ENCODE measurements at regions not wholly inside any gene's neighbourhood (a gene's known extent, or its start where the extent isn't known, plus 50 kb on each side); places are given as distances from the start of the nearest gene placed in this dataset.

DNA sequence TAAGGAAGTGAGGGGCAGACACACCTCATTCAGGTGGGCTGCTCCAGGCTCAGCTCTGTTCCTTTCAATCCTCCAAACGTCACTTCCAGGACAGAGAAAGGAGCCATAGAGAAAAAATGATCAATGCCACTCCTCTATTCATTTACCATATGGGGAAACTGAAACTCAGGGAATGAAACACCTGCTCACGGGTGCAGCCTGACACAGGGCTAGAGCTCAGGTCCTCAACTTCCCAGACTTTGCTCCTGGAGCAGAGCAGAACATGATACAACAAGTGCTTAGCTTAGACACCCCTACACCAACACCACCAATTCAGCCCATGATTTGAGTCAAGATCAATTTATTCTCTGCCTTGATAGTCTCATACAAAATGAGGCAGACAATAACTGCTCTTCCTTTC, 58.5 kb upstream of the LPP start:
- TF ChIP-seq, protein P1, sequence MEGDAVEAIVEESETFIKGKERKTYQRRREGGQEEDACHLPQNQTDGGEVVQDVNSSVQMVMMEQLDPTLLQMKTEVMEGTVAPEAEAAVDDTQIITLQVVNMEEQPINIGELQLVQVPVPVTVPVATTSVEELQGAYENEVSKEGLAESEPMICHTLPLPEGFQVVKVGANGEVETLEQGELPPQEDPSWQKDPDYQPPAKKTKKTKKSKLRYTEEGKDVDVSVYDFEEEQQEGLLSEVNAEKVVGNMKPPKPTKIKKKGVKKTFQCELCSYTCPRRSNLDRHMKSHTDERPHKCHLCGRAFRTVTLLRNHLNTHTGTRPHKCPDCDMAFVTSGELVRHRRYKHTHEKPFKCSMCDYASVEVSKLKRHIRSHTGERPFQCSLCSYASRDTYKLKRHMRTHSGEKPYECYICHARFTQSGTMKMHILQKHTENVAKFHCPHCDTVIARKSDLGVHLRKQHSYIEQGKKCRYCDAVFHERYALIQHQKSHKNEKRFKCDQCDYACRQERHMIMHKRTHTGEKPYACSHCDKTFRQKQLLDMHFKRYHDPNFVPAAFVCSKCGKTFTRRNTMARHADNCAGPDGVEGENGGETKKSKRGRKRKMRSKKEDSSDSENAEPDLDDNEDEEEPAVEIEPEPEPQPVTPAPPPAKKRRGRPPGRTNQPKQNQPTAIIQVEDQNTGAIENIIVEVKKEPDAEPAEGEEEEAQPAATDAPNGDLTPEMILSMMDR (conservative IDR thresholded peaks at IDR 0.05) = no peak
- TF ChIP-seq EZH2 (IDR thresholded peaks at IDR 0.05; ENCODE audit: low read depth) = no peak

All from PC-9 (cell line).